ENCODE measurements at regions not wholly inside any gene's neighbourhood (a gene's known extent, or its start where the extent isn't known, plus 50 kb on each side); places are given as distances from the start of the nearest gene placed in this dataset.

DNA sequence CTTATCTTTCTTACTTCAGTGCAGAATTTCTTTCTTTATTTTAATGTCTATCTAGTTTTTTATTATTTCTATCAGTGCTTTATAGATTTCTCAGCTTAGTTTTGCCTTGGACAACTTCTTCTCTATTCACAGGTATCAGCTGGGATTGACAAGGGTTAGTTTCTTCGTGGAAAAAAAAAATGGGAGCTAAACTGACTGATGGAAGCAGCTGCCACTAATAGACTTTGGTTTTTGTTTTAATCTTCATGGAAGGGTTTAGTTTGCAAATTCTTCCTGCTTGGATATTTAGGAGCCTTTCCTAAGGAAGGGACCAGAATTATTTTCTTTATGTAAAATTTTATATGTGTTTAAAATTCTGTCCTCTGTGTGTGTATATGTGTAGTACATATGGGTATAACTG is 306.1 kb upstream of the FMN2 start:
- DNase-seq, result no peak

DNA sequence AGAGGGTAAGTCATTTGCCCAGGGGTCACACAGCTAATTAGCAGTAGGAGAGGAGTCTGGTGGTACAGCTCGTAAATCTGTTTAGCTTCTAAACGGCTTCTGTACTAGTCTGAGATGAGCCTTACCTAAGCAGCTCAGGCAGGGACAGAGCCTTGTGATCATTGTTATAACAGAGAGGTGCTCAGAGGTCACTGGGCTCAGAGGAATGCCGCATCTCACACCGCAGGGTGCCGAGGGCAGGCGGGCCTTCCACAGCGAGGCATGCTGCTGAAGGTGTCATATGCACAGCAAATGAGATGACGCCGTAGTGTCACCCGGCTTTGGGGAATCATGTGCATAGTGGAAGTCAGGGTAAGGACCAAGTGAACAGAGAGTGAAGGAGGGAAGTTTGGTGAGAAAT is 305.2 kb upstream of the FMN2 start:
- no peak for DNase-seq

DNA sequence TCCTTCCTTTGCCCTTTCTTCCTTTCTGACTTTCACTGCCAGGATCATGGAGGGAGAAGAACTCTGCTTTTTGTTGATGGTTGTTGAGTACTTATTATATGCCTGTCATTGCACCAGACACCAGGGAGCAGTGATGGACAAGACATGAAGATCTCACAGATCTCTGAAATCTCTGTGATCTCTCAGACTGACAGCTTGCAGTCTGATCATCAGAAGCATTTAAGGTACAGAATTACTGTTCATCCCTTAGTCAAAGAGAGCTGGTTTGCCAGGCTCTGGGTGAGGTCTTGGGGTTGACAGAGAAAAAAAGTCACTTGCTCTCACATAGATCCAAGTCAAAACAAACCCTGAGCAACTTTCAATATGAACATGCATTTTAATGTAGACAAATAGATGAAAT is 299.5 kb upstream of the FMN2 start:
- DNase-seq, result no peak

DNA sequence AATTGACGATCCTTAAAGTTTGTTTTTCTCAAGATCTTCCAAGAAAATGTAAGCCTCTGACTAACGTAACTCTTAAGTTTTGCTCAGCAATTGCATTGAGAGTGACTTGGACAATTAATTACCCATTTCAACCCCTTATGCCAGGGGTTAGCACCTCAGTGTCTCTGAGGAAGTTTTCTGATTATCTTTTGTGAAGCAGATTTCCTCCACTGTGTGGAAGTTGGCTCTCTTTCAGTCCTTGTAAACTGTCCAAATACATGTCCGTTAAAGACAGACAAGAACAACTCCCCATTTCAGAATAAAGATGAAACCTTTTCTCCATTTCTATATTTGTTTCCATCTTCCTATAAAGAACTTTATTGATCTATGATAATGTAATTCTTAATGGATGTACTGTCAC is 296.4 kb upstream of the FMN2 start:
- no peak for DNase-seq

DNA sequence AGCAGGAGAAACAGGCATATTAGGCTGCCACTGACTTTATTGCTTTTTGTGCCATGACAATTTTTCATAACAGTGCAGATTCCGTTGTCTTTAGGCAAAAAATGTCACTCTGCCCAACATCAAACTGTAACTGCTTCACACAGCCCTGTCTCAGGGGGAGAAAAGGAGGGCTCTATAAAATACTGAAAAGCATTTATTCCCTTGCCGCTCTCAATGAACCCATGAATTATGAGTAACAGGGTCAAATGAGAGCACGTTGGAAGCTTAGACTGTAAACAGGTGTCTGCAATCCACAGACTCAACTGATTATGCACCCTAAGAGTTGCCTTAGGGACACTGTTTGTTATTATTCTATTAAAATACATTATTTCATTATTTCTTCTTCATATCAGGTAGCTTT is 292.1 kb upstream of the FMN2 start:
- no peak for DNase-seq

DNA sequence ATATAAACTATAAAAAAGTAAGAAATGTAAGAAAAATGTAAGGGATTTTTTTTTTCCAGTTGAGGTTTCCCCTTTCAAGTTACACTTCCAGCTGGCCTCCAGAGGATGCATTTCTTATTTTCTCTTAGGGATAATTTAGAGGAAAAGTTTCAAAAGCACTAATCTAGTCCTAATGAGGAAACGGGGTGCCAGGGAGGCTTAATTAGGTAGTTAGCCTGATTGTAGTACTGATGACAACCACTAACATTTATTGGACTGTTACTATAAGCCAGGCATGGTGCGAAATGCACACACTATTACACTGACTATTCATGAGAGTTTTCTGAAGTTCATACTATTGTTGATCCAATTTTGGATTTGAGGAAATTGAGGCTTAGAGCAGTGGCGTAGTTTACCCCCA is 290.8 kb upstream of the FMN2 start:
- DNase-seq, result no peak

DNA sequence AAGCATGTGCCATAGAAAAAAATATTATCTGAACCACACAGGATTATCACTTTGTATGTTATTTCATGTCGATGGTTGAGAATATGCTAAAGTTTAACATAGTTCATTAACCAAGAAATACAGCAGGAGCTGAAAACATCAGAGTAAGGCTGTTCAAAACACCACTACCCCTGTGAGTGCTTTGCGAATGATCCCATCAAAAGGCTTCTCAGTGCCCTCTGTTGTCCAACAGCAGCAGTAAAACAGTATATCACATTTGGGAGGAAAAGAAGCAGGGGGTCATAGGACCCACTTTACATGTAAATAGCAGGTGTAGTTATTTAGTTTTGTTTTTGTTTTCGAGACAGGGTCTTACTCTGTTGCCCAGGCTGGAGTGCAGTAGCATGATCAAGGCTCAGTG is 289.4 kb upstream of the FMN2 start:
- no peak for DNase-seq

DNA sequence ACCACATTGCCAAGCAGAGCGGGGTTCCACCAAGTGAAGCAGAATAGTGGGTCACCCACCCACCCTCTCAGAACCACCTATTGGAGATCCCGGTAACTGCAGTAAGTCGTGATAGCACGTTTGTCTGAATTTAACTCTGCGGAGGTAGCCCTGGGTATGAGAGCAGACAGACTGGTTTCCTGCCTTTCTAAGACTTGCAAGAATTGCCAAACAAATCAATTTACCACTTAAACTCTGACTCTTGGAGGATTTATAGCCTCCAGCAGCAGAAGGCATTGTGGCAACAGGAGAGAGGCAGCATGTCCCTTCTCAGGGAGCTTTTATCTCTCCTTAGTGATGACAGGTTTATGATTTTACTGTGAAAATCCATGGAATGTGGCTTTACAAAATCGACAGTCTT is 287.9 kb upstream of the FMN2 start:
- no peak for DNase-seq

DNA sequence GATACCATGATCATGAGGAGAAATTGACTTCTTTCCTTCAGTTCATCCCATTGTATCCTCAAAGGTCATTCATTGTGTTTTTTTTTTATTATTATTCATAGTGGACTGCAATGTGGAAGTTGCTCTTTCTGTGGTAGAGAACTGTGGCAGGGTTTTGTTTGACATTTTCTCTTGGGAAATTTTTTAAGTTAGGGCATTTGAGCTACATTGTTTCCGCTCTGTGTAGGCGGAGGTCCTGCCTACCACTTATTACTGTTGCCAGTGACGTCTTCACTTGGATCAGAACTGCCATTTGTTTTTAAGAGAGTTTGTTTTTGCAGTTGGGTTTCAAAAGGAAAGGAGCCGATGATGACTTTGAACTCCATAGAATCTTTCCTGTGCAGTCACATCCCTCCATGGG is 287.4 kb upstream of the FMN2 start:
- no peak for DNase-seq

DNA sequence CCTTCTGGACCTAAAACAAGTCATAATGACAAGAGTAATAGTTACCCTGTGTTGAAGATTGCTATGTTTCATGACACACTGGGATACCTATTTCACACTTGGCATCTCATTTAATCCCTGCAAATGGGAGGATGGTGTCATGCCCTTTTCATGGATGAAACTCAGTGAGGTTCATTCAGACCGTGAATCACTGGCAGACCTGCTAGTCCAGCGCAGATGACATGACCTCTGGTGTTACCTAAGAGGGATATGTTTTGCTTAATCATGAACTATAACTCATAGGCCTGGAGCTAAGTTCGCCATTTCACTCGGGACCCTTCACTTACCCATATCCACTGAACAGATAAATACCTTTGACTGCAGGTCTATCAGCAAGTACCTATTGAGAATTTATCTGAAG is 286.6 kb upstream of the FMN2 start:
- no peak for DNase-seq

DNA sequence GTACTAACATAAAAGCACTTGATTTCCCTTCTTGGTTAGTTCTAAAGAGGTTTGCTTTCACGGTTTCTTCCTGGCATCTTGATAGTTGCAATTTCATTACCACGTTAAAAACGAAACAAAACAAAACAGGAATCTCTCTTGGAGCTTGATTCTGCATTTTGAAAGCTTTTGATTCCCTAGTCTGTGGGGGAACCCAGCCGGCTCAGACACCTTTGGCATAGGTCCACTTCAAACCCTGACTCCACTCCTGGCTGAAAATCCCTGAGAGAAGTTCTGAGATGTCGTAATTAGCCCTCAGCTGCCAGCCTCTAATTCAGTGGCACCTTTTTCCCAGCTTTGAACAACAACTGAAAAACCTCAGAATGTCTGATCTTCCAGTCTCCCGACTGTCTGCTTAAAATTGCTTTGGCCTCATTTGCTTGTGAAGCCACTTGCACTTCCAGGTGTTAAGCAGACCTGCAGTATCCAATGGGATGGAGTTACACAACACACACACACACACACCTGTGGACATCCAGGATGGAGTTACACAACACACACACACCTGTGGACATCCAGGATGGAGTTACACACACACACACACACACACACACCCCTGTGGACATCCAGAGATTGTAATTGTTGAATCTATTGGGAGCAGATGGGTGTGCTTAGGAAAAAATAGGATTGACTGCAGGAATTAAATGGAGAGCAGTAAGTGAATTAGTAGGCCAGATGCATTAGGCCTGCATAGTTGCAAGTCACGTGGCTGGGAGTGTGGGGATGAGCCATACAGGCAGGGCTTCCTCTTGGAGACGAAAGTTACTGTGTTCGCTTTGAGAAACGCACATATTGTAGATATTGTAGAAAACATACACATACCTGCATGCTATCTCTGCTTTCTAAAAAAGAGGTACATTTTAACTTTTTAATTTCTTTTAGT is 285.6 kb upstream of the FMN2 start:
- peak in 2 of 51 donors; percentile 6 to 11 for DNase-seq

DNA sequence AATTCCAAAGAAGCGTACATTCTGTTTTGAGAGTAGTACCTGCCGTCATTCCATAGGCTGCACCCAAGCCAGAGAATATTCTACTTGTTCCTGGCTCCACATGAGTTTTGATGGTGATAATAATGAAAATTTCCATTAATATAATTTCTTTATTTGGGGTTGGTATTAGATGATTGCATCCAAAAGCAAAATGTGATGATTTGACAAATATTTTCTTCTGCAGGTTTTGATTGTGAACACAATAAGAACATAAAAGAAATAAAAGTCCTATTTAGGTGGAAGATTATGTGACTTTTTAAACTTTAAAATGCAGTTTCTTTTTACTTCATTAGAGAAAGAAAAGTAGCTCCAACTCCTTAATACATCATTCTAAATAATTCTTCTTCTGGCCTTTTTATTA is 284.8 kb upstream of the FMN2 start:
- DNase-seq, result no peak

DNA sequence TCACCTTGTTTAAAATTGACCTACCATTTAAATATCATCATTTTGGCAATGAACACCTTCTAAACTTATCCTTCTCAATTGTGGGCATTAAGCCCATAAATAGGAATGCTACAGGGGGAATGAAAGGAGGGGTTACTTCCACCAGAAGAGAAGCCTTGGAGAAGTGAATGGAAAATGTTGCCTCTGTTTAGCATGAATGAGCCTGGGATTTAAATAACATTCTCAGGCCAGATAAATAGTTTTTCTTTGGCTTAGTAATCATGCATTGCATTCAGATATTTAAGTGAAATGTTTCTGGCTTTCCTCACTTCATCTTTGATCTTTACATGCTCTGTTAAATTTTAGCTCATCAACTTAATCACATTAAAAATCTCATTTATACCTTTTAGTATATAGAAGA is 284.3 kb upstream of the FMN2 start:
- no peak for DNase-seq

DNA sequence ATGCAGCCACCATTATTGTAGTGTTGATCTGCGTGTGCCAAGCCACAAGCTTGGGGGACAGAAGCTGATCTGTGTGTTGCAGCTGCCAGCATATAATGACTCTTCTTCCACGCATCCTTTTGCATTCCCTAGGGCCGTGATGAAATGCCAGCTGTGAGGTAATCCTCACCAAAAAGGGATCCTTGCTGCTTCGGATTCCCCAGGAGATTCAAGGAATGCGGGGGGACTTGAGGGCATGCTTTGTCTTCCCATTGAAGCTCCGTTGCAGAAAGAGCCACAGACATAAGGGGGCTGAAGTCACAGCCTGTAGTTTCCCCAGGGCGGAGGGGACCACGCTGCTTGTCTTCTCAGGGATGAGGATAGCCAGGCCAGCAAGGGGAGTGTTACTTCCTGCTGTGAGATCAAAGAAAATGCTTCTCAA is 281.6 kb upstream of the FMN2 start:
- no peak for DNase-seq

DNA sequence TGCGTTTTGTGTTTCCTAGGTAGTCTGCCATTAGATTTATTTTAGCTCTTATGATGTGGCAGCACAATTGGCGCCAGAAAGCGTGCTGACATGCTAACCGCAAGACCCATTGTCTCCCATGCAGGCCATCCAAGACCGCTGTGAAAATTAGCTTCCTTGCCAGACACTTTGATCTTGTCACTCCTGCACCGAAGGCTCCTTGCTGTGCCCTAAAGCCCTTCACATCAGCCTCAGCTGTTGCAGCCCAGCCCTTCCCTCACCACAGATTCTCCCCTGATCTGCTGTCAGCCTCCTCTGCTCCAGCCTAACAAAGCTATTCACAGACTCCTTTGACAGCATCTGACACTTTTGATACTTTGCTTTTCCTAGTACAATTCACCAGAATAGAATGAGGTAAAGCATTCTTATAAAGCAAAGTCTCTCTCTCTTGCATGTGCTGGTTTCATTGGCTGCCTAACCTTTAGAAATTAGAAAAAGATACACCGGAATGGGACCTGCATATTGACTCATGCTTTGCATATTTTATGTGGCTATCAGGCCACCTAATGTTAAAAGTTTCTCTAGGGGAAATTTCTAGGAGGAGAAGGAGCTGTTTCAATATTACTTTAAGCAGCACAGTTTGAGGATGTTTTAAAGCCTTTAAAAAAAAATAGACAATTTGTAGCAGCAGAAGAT is 280.3 kb upstream of the FMN2 start:
- peak in 1 of 51 donors; percentile 2 for DNase-seq

DNA sequence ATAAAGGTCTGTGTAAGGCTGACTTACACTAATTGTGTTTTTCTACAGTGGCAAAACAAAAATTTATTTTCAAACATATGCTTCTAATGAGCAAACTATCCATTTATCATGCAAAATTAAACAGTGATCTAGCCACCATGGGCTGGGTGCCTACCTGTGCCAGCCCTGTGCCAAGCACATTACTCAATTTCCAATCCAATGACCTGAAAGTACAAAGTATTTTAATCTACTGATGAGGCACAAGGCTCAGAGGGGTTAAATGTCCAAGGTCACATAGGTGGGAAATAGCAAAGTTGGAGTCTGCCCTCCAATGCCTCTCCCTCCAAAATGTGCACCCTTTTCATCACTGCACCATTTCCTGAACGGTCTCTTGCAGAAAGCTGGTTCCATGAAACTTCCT is 279.1 kb upstream of the FMN2 start:
- no peak for DNase-seq

DNA sequence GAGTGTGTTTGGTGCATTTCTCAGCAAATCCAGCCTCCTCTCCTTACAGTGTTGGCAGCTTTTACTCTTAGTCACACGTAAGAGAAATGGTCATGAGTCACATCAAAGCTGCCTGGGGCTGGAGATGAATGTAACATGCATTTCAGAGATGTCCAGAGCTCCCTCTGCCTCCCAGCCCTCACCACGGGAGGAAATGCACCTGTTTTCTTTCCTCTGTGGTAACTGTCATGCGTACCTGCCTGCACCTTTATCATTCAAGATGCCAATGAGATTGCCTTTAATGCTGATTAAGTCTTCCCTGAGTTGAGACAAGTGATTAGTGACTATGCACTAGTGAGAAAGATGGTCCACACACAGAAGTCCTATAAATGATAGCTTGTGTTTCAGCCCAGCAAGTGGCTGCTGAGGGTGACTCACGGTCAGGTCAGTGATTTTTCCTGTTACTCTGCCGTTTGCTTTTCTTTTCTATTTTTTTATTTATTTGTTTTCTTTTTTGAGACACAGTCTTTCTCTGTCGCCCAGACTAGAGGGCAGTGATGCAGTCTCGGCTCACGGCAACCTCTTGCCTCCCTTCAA is 277.3 kb upstream of the FMN2 start:
- DNase-seq, result no peak

DNA sequence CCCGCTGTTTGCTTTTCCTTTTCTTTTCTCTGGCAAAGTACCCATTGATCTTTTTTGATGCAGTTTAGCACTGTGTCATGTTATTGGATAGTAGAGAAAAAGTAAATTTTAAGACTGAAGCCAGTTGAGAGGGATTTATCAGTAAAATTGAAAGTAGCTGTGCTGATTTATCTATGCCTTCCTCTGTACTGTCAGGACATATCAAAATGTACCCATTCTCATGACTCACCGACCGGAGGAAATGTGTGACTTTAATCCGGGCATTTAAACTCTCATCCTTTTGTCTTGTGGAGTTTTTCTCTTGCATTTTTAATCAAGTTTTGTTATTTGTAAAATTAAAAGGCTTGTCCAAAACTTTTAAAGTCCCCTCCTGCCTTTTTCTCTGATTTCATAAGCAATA is 276.6 kb upstream of the FMN2 start:
- DNase-seq, result no peak

DNA sequence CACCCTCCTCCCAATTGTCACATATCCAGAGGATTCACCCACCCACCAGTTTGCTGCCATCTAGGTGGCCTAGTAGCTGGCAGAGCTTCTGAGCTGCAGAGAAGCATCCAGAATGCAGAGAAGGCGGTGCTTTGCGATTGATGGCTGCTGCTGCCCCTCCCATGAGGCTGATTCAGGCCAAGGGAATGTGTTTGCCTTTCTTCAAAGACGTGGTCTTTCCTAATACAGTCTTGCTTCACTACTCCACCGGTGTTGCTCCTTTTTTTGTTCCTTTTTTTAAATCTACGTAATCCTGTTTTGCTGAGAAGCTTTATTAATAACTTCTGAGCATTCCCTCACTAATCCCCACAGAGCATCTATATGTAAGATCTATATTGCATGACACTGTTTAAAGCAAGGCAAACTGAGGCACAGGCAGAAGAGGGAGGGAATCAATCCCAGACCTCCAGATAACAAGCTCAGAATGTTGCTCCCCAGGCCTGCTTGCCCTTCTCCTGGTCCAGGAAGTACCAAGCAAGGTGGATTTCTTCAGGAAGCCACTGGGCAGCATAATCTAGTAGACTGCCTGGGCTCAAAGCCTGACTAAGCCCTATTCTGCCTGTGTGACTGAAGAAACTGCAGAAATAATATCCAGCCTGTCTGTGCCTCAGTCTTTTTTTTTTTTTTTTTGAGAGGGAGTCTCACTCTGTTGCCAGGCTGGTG is 275.5 kb upstream of the FMN2 start:
- no peak for DNase-seq

DNA sequence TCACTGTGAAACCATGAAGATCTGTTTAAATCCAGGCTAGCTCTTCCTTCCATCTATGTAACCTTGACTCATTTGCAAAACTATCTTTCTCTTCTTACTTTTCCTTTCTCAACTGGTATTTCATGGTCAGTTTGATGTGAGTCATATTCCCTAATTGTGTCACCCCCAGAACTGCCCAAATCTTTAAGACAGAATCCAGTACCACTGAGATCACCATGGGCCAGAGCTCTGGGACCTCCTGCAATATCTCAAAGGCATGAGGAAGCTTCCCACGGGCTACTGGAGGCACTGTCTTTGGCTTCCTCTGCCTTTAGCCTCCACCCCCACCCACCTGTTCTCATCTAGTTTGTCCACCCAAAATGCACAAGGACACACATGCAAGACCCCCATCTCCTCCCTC is 274.4 kb upstream of the FMN2 start:
- no peak for DNase-seq

DNA sequence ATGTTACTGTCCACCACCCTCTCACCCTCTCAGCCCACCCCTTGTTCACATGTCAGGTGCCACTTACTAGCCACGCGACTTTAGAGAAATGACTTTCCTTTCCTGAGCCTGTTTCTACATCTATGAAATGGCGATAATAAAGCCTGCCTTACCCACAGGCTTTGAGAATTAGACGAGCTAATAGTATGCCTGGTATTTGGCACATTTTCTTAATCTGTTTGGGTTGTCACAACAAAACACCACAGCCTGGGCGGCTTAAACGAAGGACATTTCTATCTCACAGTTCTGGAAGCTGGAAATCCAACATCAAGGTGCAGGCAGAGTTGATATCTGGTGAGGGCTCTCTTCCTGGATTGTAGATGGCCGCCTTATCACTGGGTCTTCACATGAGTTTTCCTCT is 273.9 kb upstream of the FMN2 start:
- no peak for DNase-seq

DNA sequence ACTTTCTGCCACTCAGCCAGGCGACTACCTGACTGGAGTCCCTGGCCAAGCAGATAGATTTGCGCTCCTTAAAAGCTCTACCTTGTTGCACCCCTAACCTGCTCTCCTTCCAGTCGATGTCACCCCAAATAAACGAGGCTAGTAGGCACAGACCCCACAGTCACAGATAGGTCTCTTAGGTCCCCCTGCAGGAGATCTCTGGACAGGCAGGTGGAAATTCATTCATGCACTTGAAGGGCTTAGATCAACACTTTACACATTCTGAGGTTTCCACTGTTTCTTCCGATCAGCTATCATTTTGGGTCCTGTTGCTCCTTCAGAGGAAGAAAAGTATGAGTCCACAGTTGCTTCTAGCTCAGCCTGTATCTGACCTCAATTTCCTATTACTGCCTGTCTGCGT is 272.6 kb upstream of the FMN2 start:
- DNase-seq, result no peak

Measured in hypothalamus (tissue), 51 donors.